C4-2B (cell line): ENCODE measurements at regions not wholly inside any gene's neighbourhood (a gene's known extent, or its start where the extent isn't known, plus 50 kb on each side); places are given as distances from the start of the nearest gene placed in this dataset.
A peak's percentile ranks its signal among the peaks of the same experiment; 100 is the strongest.
"Not testable (repeated sequence)": the region's sequence is repeated elsewhere in the genome, so short reads cannot be mapped to it uniquely, and the experiment has no call there.

Experiments used
- H3K27ac ChIP-seq: fragments of 450-650 bp; 2 replicates; pipeline ENCODE4 v1.5.1; 2017
- ZFX ChIP-seq: fragments of 450-650 bp; IDR thresholded peaks from 2 replicates; pipeline ENCODE4 v1.6.1; 2017
- TF ChIP-seq, protein P1 (sequence below): fragments of 450-650 bp; conservative IDR thresholded peaks from 2 replicates; pipeline ENCODE4 v1.5.1; 2017; ENCODE audit warnings: mild to moderate bottlenecking

DNA sequence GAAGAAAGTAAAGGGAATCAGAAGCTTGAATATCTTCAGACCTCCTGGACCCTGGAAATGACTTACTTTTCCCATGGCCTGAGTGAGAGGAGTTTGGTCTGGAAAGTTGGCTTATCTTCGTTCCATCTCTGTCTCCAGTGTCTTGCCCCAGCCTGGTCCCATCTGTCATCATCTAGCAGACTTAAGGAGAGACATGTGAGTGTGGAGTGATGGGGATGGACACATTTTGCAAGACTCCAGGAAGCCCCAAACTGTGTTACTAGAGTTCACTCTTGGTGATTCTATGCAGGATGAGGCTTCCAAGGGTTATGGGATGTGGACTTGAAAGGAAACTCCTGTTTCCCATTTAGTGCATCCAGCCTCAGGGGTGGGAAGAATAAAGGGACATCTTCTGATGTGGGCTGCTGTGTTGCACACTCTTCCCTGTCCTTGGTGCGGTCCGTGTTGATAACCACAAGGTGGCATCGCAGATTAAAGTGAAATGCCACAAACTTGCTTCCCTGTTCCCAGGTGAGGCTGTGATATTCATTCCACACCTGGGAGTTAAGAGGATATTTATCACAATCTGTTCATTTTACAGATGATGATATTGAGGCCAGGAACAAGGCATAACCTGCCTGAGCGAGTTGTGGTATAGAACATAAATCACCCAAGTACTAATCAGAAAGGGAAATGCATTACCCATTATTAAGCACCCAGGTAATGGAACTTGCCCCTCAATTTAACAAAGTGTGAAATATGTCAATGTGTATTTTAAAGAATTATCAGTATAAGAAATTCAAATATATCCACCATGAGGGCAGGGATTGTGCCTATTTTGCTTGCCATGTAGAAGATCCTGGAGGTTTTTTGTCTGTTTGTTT is 269.9 kb upstream of the PAPPA start:
- no peak for TF ChIP-seq ZFX
- TF ChIP-seq, protein P1, sequence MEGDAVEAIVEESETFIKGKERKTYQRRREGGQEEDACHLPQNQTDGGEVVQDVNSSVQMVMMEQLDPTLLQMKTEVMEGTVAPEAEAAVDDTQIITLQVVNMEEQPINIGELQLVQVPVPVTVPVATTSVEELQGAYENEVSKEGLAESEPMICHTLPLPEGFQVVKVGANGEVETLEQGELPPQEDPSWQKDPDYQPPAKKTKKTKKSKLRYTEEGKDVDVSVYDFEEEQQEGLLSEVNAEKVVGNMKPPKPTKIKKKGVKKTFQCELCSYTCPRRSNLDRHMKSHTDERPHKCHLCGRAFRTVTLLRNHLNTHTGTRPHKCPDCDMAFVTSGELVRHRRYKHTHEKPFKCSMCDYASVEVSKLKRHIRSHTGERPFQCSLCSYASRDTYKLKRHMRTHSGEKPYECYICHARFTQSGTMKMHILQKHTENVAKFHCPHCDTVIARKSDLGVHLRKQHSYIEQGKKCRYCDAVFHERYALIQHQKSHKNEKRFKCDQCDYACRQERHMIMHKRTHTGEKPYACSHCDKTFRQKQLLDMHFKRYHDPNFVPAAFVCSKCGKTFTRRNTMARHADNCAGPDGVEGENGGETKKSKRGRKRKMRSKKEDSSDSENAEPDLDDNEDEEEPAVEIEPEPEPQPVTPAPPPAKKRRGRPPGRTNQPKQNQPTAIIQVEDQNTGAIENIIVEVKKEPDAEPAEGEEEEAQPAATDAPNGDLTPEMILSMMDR: peak; percentile 83
- H3K27ac ChIP-seq: no peak overlapping the region

DNA sequence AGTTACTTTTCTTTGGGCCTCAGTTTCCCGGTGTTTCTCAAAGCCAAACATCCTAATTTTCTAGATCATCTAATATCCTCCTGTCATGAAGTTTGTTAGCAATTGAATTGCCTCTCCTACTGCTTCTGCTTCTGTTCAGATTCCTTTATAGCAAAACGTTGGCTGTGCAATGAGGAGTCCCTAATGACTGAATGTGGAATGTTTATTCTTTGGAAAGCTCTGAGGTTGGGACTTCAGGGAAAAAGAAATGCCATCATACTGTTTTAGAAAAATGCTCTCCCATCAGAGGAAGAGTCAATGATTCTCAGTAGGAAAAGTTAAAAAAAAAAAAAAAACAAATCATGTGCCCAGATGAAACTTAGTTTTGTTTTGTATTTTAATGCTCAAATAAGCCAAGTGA is 268.7 kb upstream of the PAPPA start:
- no peak overlapping the region for H3K27ac ChIP-seq
- TF ChIP-seq, protein P1: no peak
- no peak for TF ChIP-seq ZFX

DNA sequence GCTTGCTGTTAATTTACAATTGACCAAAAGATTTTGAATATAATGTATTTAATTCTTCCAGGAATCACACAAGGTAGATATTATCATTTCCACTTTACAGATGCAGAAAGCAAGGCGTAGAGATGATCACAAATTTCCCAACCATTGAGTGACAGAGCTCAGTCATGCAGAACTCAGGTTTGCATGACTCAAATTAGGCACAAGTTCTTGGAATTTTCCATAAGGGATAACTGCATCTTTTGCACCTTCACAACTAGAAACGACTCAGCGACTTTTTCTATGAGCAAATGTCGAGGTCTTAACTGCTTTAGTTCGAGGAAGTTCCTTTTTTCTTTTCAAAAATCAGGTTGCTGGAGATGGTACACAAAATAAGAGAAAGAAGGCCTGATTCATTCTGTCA is 265.5 kb upstream of the PAPPA start:
- no peak overlapping the region for H3K27ac ChIP-seq
- TF ChIP-seq, protein P1: no peak
- TF ChIP-seq ZFX: no peak

DNA sequence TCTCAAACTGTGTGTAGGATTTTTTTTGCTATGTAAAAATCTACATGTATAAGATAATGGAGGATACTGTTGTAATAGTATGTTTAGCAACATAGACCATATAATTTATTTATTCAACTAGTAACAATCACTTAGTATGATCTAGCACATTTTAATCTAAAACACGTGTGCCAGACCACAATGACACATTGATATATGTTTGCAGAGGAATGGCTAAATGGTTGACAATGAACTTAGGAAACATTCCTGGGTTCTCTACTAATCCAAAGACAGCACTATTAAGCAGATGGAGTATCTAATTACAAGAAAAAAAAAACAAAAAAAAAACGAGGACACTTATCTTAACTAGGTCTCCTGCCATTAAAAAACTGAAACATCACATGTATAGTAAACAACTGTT is 261.7 kb upstream of the PAPPA start:
- no peak overlapping the region for H3K27ac ChIP-seq
- TF ChIP-seq, protein P1: no peak
- TF ChIP-seq ZFX: no peak

DNA sequence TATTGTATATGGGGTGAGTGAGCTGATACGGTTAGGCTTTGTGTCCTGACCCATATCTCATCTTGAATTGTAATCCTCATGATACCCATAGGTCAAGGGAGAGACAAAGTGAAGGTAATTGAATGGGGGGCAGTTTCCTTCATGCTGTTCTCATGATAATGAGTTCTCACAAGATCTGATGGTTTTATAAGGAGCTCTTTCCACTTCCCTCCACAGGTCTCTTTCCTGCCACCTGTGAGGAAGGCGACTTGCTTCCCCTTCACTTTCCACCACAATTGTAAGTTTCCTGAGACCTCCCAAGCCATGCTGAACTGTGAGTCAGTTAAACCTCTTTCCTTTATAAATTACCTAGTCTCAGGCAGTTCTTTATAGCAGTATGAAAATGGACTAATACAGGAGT is 255.1 kb upstream of the PAPPA start:
- H3K27ac ChIP-seq: not testable (repeated sequence)

DNA sequence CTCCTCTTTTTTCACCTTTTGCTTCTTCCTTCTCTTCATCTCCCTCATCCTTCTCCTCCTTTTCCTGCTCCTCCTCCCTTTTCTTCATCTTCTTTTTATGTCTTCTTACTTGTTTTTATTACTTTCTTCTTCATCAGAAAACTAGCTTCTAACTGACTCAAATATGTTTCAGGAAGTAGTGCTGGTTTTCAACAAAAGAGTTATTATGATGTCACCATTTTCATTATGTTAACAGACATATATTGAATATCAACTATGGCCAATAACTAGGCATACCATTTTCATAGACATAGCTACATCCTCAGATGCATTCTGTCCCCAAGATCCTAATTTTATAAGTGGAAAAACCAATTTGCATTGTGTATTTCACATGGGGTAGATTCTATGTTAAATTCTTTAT is 252.9 kb upstream of the PAPPA start:
- no peak overlapping the region for H3K27ac ChIP-seq
- TF ChIP-seq ZFX: no peak
- TF ChIP-seq, protein P1: no peak

DNA sequence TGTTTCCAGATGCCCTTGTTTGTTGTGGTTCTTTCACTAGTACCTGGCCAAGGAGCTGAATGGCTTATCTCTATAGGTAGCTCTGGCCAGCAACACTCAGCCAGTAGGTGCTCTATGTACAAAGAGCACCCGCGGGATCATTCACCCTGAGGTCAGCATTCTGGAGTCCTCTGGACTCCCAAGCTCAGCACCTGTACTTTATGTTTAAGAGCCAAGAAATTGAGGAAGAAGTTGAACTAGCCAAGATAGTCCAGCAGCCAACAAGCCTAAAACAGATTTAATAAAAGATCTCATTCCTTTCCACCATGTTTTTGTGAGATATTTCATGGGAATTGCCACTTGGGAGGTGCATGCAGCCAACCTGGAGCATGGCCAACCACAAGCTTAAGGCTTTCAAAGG is 242.6 kb upstream of the PAPPA start:
- no peak overlapping the region for H3K27ac ChIP-seq
- TF ChIP-seq, protein P1: no peak
- no peak for TF ChIP-seq ZFX

DNA sequence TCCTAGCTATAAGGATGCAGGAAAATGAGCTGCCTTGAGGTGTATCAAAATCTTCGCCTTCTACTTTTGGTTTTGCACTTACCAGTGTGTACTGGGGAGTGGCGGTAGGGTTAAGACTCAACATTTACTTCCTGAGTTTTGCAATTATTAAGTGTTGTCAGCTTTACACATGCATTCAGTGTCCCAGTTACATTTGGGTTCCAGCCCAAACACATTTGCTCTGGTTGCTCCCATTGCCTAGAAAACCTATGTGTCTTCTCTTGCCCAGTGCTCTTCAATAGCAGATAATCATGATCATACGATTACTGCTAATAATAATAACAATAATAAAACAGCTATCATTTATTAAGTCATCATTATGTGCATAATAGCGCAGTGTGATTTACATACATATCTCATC is 241.5 kb upstream of the PAPPA start:
- TF ChIP-seq, protein P1: no peak
- no peak for TF ChIP-seq ZFX
- H3K27ac ChIP-seq: no peak overlapping the region
